IMR-90 (cell line): ENCODE measurements at regions not wholly inside any gene's neighbourhood (a gene's known extent, or its start where the extent isn't known, plus 50 kb on each side); places are given as distances from the start of the nearest gene placed in this dataset.

Source experiments
- MAZ ChIP-seq: IDR thresholded peaks from 2 replicates; pipeline ENCODE4 v1.6.1; 2012; ENCODE audit warnings: low read depth, mild to moderate bottlenecking, low read length, improper control_type of control experiment, moderate library complexity, borderline replicate concordance
- MXI1 ChIP-seq: IDR thresholded peaks from 2 replicates; pipeline ENCODE4 v1.6.1; 2012; ENCODE audit warnings: low read depth, mild to moderate bottlenecking, low read length, moderate library complexity, borderline replicate concordance
- POLR2A ChIP-seq: IDR thresholded peaks from 2 replicates; pipeline ENCODE4 v1.6.1; 2012; ENCODE audit warnings: mild to moderate bottlenecking, low read depth, low read length
- RCOR1 ChIP-seq: IDR thresholded peaks from 2 replicates; pipeline ENCODE4 v1.6.1; 2012; ENCODE audit warnings: mild to moderate bottlenecking, low read length, improper control_type of control experiment; ENCODE audit not compliant: insufficient replicate concordance
- USF2 ChIP-seq: fragments of 150-350 bp; IDR thresholded peaks from 2 replicates; pipeline ENCODE4 v1.6.1; 2017; ENCODE audit warnings: mild to moderate bottlenecking, antibody characterized with exemption, low read length, low read depth
- TF ChIP-seq, protein P1 (sequence below): conservative IDR thresholded peaks from 2 replicates; pipeline ENCODE4 v1.5.1; 2012; ENCODE audit warnings: mild to moderate bottlenecking, low read depth, low read length, improper control_type of control experiment

DNA sequence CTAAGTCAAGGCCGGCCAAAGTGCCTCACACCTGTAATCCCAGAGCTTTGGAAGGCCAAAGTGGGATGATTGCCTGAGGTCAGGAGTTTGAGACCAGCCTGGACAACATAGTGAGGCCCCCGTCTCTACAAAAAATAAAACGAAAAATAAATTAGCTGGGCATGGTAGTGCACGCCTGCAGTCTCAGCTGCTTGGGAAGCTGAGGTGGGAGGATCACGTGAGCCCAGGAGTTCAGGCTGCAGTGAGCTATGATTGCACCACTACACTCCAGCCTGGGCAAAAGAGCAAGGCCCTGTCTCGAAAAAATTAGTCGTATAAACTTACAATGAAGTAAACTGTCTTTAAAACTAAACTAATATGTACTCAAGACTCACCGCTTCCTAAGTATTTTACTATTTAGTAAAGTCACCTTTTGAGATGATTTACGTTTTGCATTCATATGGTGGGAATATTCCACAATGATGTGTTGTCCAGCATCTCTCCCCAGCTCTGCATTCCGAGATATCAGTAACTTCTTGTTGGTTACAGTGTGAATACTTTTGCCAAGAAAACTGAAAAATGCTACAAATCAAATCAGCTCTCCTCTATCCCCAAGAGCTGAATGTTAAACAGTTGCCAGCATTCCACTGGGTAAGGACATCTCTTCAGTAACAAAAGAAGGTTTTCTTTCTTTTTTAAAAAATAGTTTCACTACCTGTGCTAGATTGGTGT lies 84.9 kb upstream of the C21orf91 start:
- TF ChIP-seq MXI1 (no peak), MAZ (no peak), RCOR1 (no peak), USF2 (no peak; the same call in 1 of the 2 replicates), POLR2A (no peak)
- TF ChIP-seq, protein P1, sequence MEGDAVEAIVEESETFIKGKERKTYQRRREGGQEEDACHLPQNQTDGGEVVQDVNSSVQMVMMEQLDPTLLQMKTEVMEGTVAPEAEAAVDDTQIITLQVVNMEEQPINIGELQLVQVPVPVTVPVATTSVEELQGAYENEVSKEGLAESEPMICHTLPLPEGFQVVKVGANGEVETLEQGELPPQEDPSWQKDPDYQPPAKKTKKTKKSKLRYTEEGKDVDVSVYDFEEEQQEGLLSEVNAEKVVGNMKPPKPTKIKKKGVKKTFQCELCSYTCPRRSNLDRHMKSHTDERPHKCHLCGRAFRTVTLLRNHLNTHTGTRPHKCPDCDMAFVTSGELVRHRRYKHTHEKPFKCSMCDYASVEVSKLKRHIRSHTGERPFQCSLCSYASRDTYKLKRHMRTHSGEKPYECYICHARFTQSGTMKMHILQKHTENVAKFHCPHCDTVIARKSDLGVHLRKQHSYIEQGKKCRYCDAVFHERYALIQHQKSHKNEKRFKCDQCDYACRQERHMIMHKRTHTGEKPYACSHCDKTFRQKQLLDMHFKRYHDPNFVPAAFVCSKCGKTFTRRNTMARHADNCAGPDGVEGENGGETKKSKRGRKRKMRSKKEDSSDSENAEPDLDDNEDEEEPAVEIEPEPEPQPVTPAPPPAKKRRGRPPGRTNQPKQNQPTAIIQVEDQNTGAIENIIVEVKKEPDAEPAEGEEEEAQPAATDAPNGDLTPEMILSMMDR, result no peak
